Trophoblast cell (in vitro differentiated cells and primary cell): ENCODE measurements at regions not wholly inside any gene's neighbourhood (a gene's known extent, or its start where the extent isn't known, plus 50 kb on each side); places are given as distances from the start of the nearest gene placed in this dataset.

ENCODE experiments used
- DNase-seq, 2 donors: peaks; one replicate each; pipeline ENCODE4 v3.0.0-alpha.2; 2016
- H2AFZ ChIP-seq: 2 replicates; pipeline ENCODE4 v1.6.1; 2013; ENCODE audit warnings: low read length, moderate library complexity, mild to moderate bottlenecking; ENCODE audit not compliant: insufficient read depth, poor library complexity
- H2AK5ac ChIP-seq: 2 replicates; pipeline ENCODE4 v1.6.1; 2013; ENCODE audit warnings: mild to moderate bottlenecking, low read length
- H2BK120ac ChIP-seq: 2 replicates; pipeline ENCODE4 v1.6.1; 2013; ENCODE audit warnings: low read length, mild to moderate bottlenecking, moderate library complexity; ENCODE audit not compliant: insufficient read depth, poor library complexity
- H2BK12ac ChIP-seq: 2 replicates; pipeline ENCODE4 v1.6.1; 2013; ENCODE audit warnings: mild to moderate bottlenecking, low read length, moderate library complexity
- H2BK5ac ChIP-seq: 2 replicates; pipeline ENCODE4 v1.6.1; 2013; ENCODE audit warnings: low read length, low read depth, moderate library complexity, mild to moderate bottlenecking; ENCODE audit not compliant: poor library complexity
- H3K14ac ChIP-seq: 2 replicates; pipeline ENCODE4 v1.6.1; 2013; ENCODE audit warnings: mild to moderate bottlenecking, low read length
- H3K18ac ChIP-seq: 2 replicates; pipeline ENCODE4 v1.6.1; 2013; ENCODE audit warnings: mild to moderate bottlenecking, low read length
- H3K23ac ChIP-seq: 2 replicates; pipeline ENCODE4 v1.6.1; 2013; ENCODE audit warnings: low read length
- H3K27ac ChIP-seq: 2 replicates; pipeline ENCODE4 v1.5.1; 2013; ENCODE audit warnings: low read depth, mild to moderate bottlenecking, inconsistent platforms, low read length, moderate library complexity
- H3K27me3 ChIP-seq: 2 replicates; pipeline ENCODE4 v1.6.1; 2013; ENCODE audit warnings: inconsistent platforms, mild to moderate bottlenecking, low read length, moderate library complexity; ENCODE audit not compliant: insufficient read depth
- H3K36me3 ChIP-seq, 2 experiments: 1 replicate in 1 of 2; 2 replicates in 1 of 2; pipeline ENCODE4 v1.6.1; 2013; ENCODE audit warnings: low read length in 2 of 2, mild to moderate bottlenecking in 2 of 2, moderate library complexity in 1 of 2; ENCODE audit not compliant: insufficient read depth in 2 of 2, control insufficient read depth in 1 of 2
- H3K4ac ChIP-seq: 2 replicates; pipeline ENCODE4 v1.6.1; 2013; ENCODE audit warnings: low read depth, mild to moderate bottlenecking, low read length, moderate library complexity
- H3K4me1 ChIP-seq, 2 experiments: 1 replicate in 1 of 2; 2 replicates in 1 of 2; pipeline ENCODE4 v1.6.1; 2013; ENCODE audit warnings: low read length in 2 of 2, mild to moderate bottlenecking in 2 of 2, moderate library complexity in 1 of 2; ENCODE audit not compliant: insufficient read depth in 2 of 2, control insufficient read depth in 1 of 2
- H3K4me2 ChIP-seq: 2 replicates; pipeline ENCODE4 v1.6.1; 2013; ENCODE audit warnings: inconsistent platforms, mild to moderate bottlenecking, low read length, moderate library complexity
- H3K4me3 ChIP-seq: 2 replicates; pipeline ENCODE4 v1.5.1; 2013; ENCODE audit warnings: mild to moderate bottlenecking, low read depth, low read length, inconsistent platforms
- H3K79me1 ChIP-seq: one replicate; pipeline ENCODE4 v1.6.1; 2013; ENCODE audit warnings: low read length
- H3K79me2 ChIP-seq: 2 replicates; pipeline ENCODE4 v1.6.1; 2013; ENCODE audit warnings: low read length, mild to moderate bottlenecking; ENCODE audit not compliant: control insufficient read depth, insufficient read depth, poor library complexity
- H3K9ac ChIP-seq: 2 replicates; pipeline ENCODE4 v1.6.1; 2013; ENCODE audit warnings: mild to moderate bottlenecking, low read length
- H3K9me3 ChIP-seq: 2 replicates; pipeline ENCODE4 v1.6.1; 2013; ENCODE audit warnings: low read depth, mild to moderate bottlenecking, control low read depth, inconsistent platforms, low read length; ENCODE audit not compliant: insufficient read depth
- H4K12ac ChIP-seq: 2 replicates; pipeline ENCODE4 v1.6.1; 2013; ENCODE audit warnings: low read depth, mild to moderate bottlenecking, low read length, moderate library complexity
- H4K8ac ChIP-seq: 2 replicates; pipeline ENCODE4 v1.6.1; 2013; ENCODE audit warnings: low read depth, mild to moderate bottlenecking, low read length, moderate library complexity
- H4K91ac ChIP-seq: one replicate; pipeline ENCODE4 v1.6.1; 2013; ENCODE audit warnings: low read depth, mild to moderate bottlenecking, low read length, moderate library complexity
- whole genome bisulfite sequencing: extraction: QIAGEN DNeasy Blood & Tissue Kit; methylation state at CpG from one replicate; pipeline ENCODE4 v1.1.7; 2013; ENCODE audit warnings: missing lambda C conversion rate; ENCODE audit not compliant: insufficient read length, insufficient coverage; ENCODE audit errors: extremely low coverage; 5-methylcytosine and 5-hydroxymethylcytosine counted together

GRCh38 chr6:151175662-151176445, 63.9 kb upstream of the AKAP12 start:
- H4K91ac ChIP-seq = no peak overlapping the region
- H3K18ac ChIP-seq = no peak overlapping the region
- H3K4me1 ChIP-seq = no peaks in the 10 kb centered on the region
- no peak overlapping the region for H3K4me3 ChIP-seq
- no peak overlapping the region for H4K12ac ChIP-seq
- H3K23ac ChIP-seq = no peak overlapping the region
- no peak overlapping the region for H3K4ac ChIP-seq
- H3K9me3 ChIP-seq = no peaks in the 10 kb centered on the region
- 100% methylated on average over 2 of the region's 12 CpGs for WGBS
- no peak overlapping the region for H3K9ac ChIP-seq
- H3K4me2 ChIP-seq = no peak overlapping the region
- H3K36me3 ChIP-seq = no peaks in the 10 kb centered on the region
- H4K8ac ChIP-seq = no peak overlapping the region
- no peak overlapping the region for H2BK5ac ChIP-seq
- no peak for DNase-seq
- no peak overlapping the region for H3K14ac ChIP-seq
- no peak overlapping the region for H2AFZ ChIP-seq
- no peak overlapping the region for H2BK120ac ChIP-seq
- H3K79me2 ChIP-seq = no peaks in the 10 kb centered on the region
- H3K27me3 ChIP-seq = no peaks in the 10 kb centered on the region
- H3K79me1 ChIP-seq = no peaks in the 10 kb centered on the region
- H2BK12ac ChIP-seq = no peak overlapping the region
- no peak overlapping the region for H2AK5ac ChIP-seq
- H3K27ac ChIP-seq = no peak overlapping the region

- no peak overlapping the region for H2BK120ac ChIP-seq
- H3K4me3 ChIP-seq = no peak overlapping the region
- no peak overlapping the region for H3K27ac ChIP-seq
- no peak overlapping the region for H3K14ac ChIP-seq
- H2AFZ ChIP-seq = no peak overlapping the region
- H3K4me2 ChIP-seq = no peak overlapping the region
- H4K8ac ChIP-seq = no peak overlapping the region
- H3K4me1 ChIP-seq = no peaks in the 10 kb centered on the region
- no peaks in the 10 kb centered on the region for H3K9me3 ChIP-seq
- no peak overlapping the region for H3K23ac ChIP-seq
- no peak overlapping the region for H4K12ac ChIP-seq
- peak in 1 of 2 donors; percentile 23 for DNase-seq
- H3K18ac ChIP-seq = no peak overlapping the region
- no peaks in the 10 kb centered on the region for H3K36me3 ChIP-seq
- no CpG with 5 or more reads among the region's 2 CpGs for WGBS
- H2BK12ac ChIP-seq = no peak overlapping the region
- H2BK5ac ChIP-seq = no peak overlapping the region
- H3K79me1 ChIP-seq = no peaks in the 10 kb centered on the region
- H2AK5ac ChIP-seq = no peak overlapping the region
- no peaks in the 10 kb centered on the region for H3K79me2 ChIP-seq
- H3K27me3 ChIP-seq = no peaks in the 10 kb centered on the region
- no peak overlapping the region for H3K9ac ChIP-seq
- H3K4ac ChIP-seq = no peak overlapping the region
- H4K91ac ChIP-seq = no peak overlapping the region
Observed at GRCh38 chr6:151176911-151177770, 62.6 kb upstream of the AKAP12 start.

GRCh38 chr6:151178373-151178772, 61.4 kb upstream of the AKAP12 start:
- H3K18ac ChIP-seq = no peak overlapping the region
- no peak overlapping the region for H4K12ac ChIP-seq
- WGBS = no CpG with 5 or more reads among the region's 3 CpGs
- no peaks in the 10 kb centered on the region for H3K36me3 ChIP-seq
- no peak overlapping the region for H3K4me2 ChIP-seq
- no peak overlapping the region for H2BK12ac ChIP-seq
- H3K4me3 ChIP-seq = no peak overlapping the region
- H4K91ac ChIP-seq = no peak overlapping the region
- no peak overlapping the region for H2BK5ac ChIP-seq
- no peak overlapping the region for H3K9ac ChIP-seq
- H3K9me3 ChIP-seq = no peaks in the 10 kb centered on the region
- no peak overlapping the region for H2AFZ ChIP-seq
- no peak overlapping the region for H4K8ac ChIP-seq
- H3K79me1 ChIP-seq = no peaks in the 10 kb centered on the region
- no peak for DNase-seq
- H3K27me3 ChIP-seq = no peaks in the 10 kb centered on the region
- no peaks in the 10 kb centered on the region for H3K4me1 ChIP-seq
- H3K14ac ChIP-seq = no peak overlapping the region
- no peaks in the 10 kb centered on the region for H3K79me2 ChIP-seq
- H2AK5ac ChIP-seq = no peak overlapping the region
- no peak overlapping the region for H2BK120ac ChIP-seq
- no peak overlapping the region for H3K4ac ChIP-seq
- H3K27ac ChIP-seq = no peak overlapping the region
- no peak overlapping the region for H3K23ac ChIP-seq

- H2BK12ac ChIP-seq = no peak overlapping the region
- H3K14ac ChIP-seq = no peak overlapping the region
Observed at GRCh38 chr6:151179321-151179720, 60.4 kb upstream of the AKAP12 start.

More at GRCh38 chr6:151179321-151179720, 60.4 kb upstream of the AKAP12 start:
- H3K4me3 ChIP-seq = no peak overlapping the region
- no peak overlapping the region for H2AFZ ChIP-seq
- H3K9me3 ChIP-seq = peaks cover 2% of the 10 kb centered on the region
- no peak overlapping the region for H2BK120ac ChIP-seq
- no peak overlapping the region for H3K23ac ChIP-seq
- 100% methylated on average over 1 of the region's 2 CpGs for WGBS
- H3K79me1 ChIP-seq = no peaks in the 10 kb centered on the region
- H4K8ac ChIP-seq = no peak overlapping the region
- H3K4me2 ChIP-seq = no peak overlapping the region
- DNase-seq = no peak
- H2AK5ac ChIP-seq = no peak overlapping the region
- no peak overlapping the region for H3K4ac ChIP-seq
- H3K27me3 ChIP-seq = no peaks in the 10 kb centered on the region
- no peak overlapping the region for H3K27ac ChIP-seq
- no peak overlapping the region for H3K18ac ChIP-seq
- H3K4me1 ChIP-seq = no peaks in the 10 kb centered on the region
- no peaks in the 10 kb centered on the region for H3K36me3 ChIP-seq
- no peaks in the 10 kb centered on the region for H3K79me2 ChIP-seq
- H4K12ac ChIP-seq = no peak overlapping the region
- H4K91ac ChIP-seq = no peak overlapping the region
- no peak overlapping the region for H2BK5ac ChIP-seq
- no peak overlapping the region for H3K9ac ChIP-seq
